GM12891 (cell line): ENCODE measurements at regions not wholly inside any gene's neighbourhood (a gene's known extent, or its start where the extent isn't known, plus 50 kb on each side); places are given as distances from the start of the nearest gene placed in this dataset.

Source experiments
- PAX5 ChIP-seq: IDR thresholded peaks from 2 replicates; pipeline ENCODE4 v1.6.1; 2011; ENCODE audit warnings: low read length, moderate library complexity, mild to moderate bottlenecking; ENCODE audit not compliant: insufficient read depth, severe bottlenecking
- POLR2A ChIP-seq: IDR thresholded peaks from 2 replicates; pipeline ENCODE4 v1.6.1; 2011; ENCODE audit warnings: low read depth, low read length, control low read depth
- POLR2AphosphoS5 ChIP-seq: IDR thresholded peaks from 2 replicates; pipeline ENCODE4 v1.6.1; 2011; ENCODE audit warnings: low read depth, low read length, control low read depth
- POU2F2 ChIP-seq: IDR thresholded peaks from 2 replicates; pipeline ENCODE4 v1.6.1; 2011; ENCODE audit warnings: low read depth, mild to moderate bottlenecking, control low read depth, low read length, moderate library complexity
- SPI1 ChIP-seq: IDR thresholded peaks from 2 replicates; pipeline ENCODE4 v1.6.1; 2011; ENCODE audit warnings: low read depth, low read length, control low read depth
- TAF1 ChIP-seq: IDR thresholded peaks from 2 replicates; pipeline ENCODE4 v1.6.1; 2011; ENCODE audit warnings: low read depth, low read length, control low read depth

DNA sequence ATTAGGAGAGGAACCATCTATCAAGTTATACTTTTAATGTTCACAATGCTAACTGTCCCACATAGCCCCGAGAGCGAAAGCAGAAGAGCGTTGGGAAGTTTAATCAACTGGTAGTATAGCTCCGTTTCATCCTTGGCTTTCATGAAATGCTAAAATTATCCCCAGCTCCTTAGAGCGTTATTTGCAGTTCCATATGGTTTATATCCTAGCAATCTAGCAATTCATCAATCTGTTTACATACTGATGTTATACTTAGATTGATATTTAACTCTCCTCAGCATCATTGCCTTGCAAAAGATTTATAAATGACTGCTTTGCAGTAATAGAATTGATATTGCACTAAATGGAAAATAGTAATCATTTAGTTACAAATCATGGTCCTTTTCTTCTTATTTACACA, 419.8 kb downstream of the COG6 start:
- TF ChIP-seq TAF1 = no peak
- no peak for TF ChIP-seq POLR2A
- no peak for TF ChIP-seq POLR2AphosphoS5
- TF ChIP-seq SPI1 = no peak
- no peak for TF ChIP-seq PAX5
- TF ChIP-seq POU2F2 = no peak
